A549 (cell line): ENCODE measurements at regions not wholly inside any gene's neighbourhood (a gene's known extent, or its start where the extent isn't known, plus 50 kb on each side); places are given as distances from the start of the nearest gene placed in this dataset.

Experiments used
- ATAC-seq, 2 experiments: fragments of 200-7000 bp in 1 of 2; fragments of >200 bp in 1 of 2; cut with Nextera tagmentation in 1 of 2; cut with Tn5 transposase in 1 of 2; 3 replicates each; pipeline versions ENCODE4 v1.8.0 to v1.9.1; 2018 to 2020; ENCODE audit warnings: mild to moderate bottlenecking in 1 of 2, moderate library complexity in 1 of 2
- CTCF ChIA-PET: fragments of 300-600 bp; sonication (Branson Sonifier 250); formaldehyde crosslinking; extraction: SDS; loops from one replicate; lab custom pipeline; 2021; ENCODE audit warnings: antibody characterized with exemption, inconsistent platforms; lab: Yijun Ruan, JAX
- POLR2A ChIA-PET: fragments of 350-600 bp; formaldehyde crosslinking; extraction: SDS; loops from one replicate; lab custom pipeline; 2021; ENCODE audit warnings: antibody characterized with exemption, inconsistent platforms; lab: Yijun Ruan, JAX
- DNase-seq, 2 experiments: peaks; one replicate each; pipeline versions ENCODE4 v3.0.0 to v3.0.0-alpha.2; 2011 to 2016; ENCODE audit warnings: low read depth in 1 of 2, low spot score in 1 of 2
- FAIRE-seq: peaks from 2 replicates; lab custom pipeline; 2011; peaks lifted over from hg19 to GRCh38; lab: Jason Lieb, UNC
- H3K27ac ChIP-seq, 2 experiments: fragments of >200 bp; sonication (Bioruptor Twin); formaldehyde crosslinking; 3 replicates each; pipeline ENCODE4 v1.5.1; 2016 to 2017
- H3K4me1 ChIP-seq: fragments of >200 bp; sonication (Bioruptor Twin); formaldehyde crosslinking; 3 replicates; pipeline ENCODE4 v1.6.1; 2016
- H3K4me2 ChIP-seq: fragments of >200 bp; sonication (Bioruptor Twin); formaldehyde crosslinking; 3 replicates; pipeline ENCODE4 v1.6.1; 2016
- H3K4me3 ChIP-seq: fragments of >200 bp; sonication (Bioruptor Twin); formaldehyde crosslinking; 3 replicates; pipeline ENCODE4 v1.5.1; 2016
- H3K9me3 ChIP-seq: fragments of >200 bp; sonication (Bioruptor Twin); formaldehyde crosslinking; 3 replicates; pipeline ENCODE4 v1.6.1; 2016
- BHLHE40 ChIP-seq: IDR thresholded peaks from 2 replicates; pipeline ENCODE4 v1.6.1; 2012; ENCODE audit warnings: low read depth, low read length, inconsistent platforms
- CBX2 ChIP-seq: fragments of 200-600 bp; sonication (generic); IDR thresholded peaks from 2 replicates; pipeline ENCODE4 v1.6.1; 2016; ENCODE audit warnings: low read depth, mild to moderate bottlenecking, borderline replicate concordance
- CBX8 ChIP-seq: fragments of 200-600 bp; sonication (generic); IDR thresholded peaks from 2 replicates; pipeline ENCODE4 v1.6.1; 2016
- CEBPB ChIP-seq, 2 experiments: fragments of >200 bp in 1 of 2; sonication (Bioruptor Twin) in 1 of 2; formaldehyde crosslinking in 1 of 2; IDR thresholded peaks; 2 replicates each; pipeline ENCODE4 v1.6.1; 2012 to 2016
- CHD4 ChIP-seq: fragments of 200-600 bp; sonication (generic); IDR thresholded peaks from 2 replicates; pipeline ENCODE4 v1.6.1; 2016; ENCODE audit warnings: antibody characterized with exemption, mild to moderate bottlenecking, borderline replicate concordance
- EHF ChIP-seq: fragments of 250-450 bp; sonication (Bioruptor Pico); IDR thresholded peaks from 2 replicates; pipeline ENCODE4 v1.5.0; 2020; ENCODE audit warnings: mild to moderate bottlenecking
- EP300 ChIP-seq, 2 experiments: fragments of >200 bp; sonication (Bioruptor Twin); formaldehyde crosslinking; IDR thresholded peaks; 2 replicates in 1 of 2; 3 replicates in 1 of 2; pipeline ENCODE4 v1.6.1; 2016 to 2017
- FOSL2 ChIP-seq, 2 experiments: fragments of 450-650 bp in 1 of 2; fragments of >200 bp in 1 of 2; sonication (Bioruptor Twin) in 1 of 2; formaldehyde crosslinking; IDR thresholded peaks; 2 replicates each; pipeline versions ENCODE4 v1.5.0 to v1.6.1; 2016 to 2020; ENCODE audit warnings: mild to moderate bottlenecking in 1 of 2, moderate library complexity in 1 of 2
- GATA3 ChIP-seq: IDR thresholded peaks from 2 replicates; pipeline ENCODE4 v1.6.1; 2012; ENCODE audit warnings: borderline replicate concordance
- HOXB13 ChIP-seq: fragments of 250-450 bp; sonication (Bioruptor Pico); IDR thresholded peaks from 2 replicates; pipeline ENCODE4 v1.5.0; 2020; ENCODE audit warnings: low read depth, mild to moderate bottlenecking, moderate library complexity
- HOXB5 ChIP-seq: fragments of 250-450 bp; sonication (Bioruptor Pico); IDR thresholded peaks from 2 replicates; pipeline ENCODE4 v1.5.0; 2020; ENCODE audit warnings: mild to moderate bottlenecking, moderate library complexity
- JUNB ChIP-seq: fragments of >200 bp; sonication (Bioruptor Twin); formaldehyde crosslinking; IDR thresholded peaks from 2 replicates; pipeline ENCODE4 v1.6.1; 2016
- KDM1A ChIP-seq: fragments of 200-600 bp; sonication (generic); IDR thresholded peaks from 2 replicates; pipeline ENCODE4 v1.6.1; 2016; ENCODE audit warnings: low read depth, mild to moderate bottlenecking
- MAFK ChIP-seq: fragments of 450-650 bp; IDR thresholded peaks from 2 replicates; pipeline ENCODE4 v1.6.1; 2014; ENCODE audit not compliant: partially characterized antibody
- MYC ChIP-seq: IDR thresholded peaks from 2 replicates; pipeline ENCODE4 v1.6.1; 2012; ENCODE audit warnings: mild to moderate bottlenecking, inconsistent platforms, low read length, improper control_type of control experiment, borderline replicate concordance
- NPAS2 ChIP-seq: fragments of 250-450 bp; sonication (Bioruptor Pico); IDR thresholded peaks from 2 replicates; pipeline ENCODE4 v1.8.0; 2022; ENCODE audit warnings: mild to moderate bottlenecking, moderate library complexity, borderline replicate concordance
- NR3C1 ChIP-seq: fragments of >200 bp; sonication (Bioruptor Twin); formaldehyde crosslinking; IDR thresholded peaks from 3 replicates; pipeline ENCODE4 v1.6.1; 2017
- PBX3 ChIP-seq: IDR thresholded peaks from 2 replicates; pipeline ENCODE4 v1.6.1; 2012
- POLR2A ChIP-seq: IDR thresholded peaks from 2 replicates; pipeline ENCODE4 v1.6.1; 2012; ENCODE audit warnings: mild to moderate bottlenecking, low read length
- POLR2AphosphoS2 ChIP-seq: conservative IDR thresholded peaks from 2 replicates; pipeline ENCODE4 v1.6.1; 2012; ENCODE audit warnings: low read length, improper control_type of control experiment, inconsistent platforms
- RARB ChIP-seq: fragments of 250-450 bp; sonication (Bioruptor Pico); IDR thresholded peaks from 2 replicates; pipeline ENCODE4 v1.8.0; 2021; ENCODE audit warnings: mild to moderate bottlenecking, moderate library complexity
- RFX5 ChIP-seq: fragments of 450-650 bp; IDR thresholded peaks from 2 replicates; pipeline ENCODE4 v1.7.1; 2014; ENCODE audit warnings: antibody characterized with exemption, mild to moderate bottlenecking, moderate library complexity
- RNF2 ChIP-seq: fragments of 200-600 bp; sonication (generic); IDR thresholded peaks from 2 replicates; pipeline ENCODE4 v1.6.1; 2016; ENCODE audit warnings: low read depth, mild to moderate bottlenecking, antibody characterized with exemption, moderate library complexity, borderline replicate concordance
- TFCP2L1 ChIP-seq: fragments of 250-450 bp; sonication (Bioruptor Pico); IDR thresholded peaks from 2 replicates; pipeline ENCODE4 v1.5.0; 2021; ENCODE audit warnings: mild to moderate bottlenecking
- TP53 ChIP-seq: fragments of 250-450 bp; sonication (Bioruptor Pico); IDR thresholded peaks from 2 replicates; pipeline ENCODE4 v1.5.0; 2021; ENCODE audit warnings: mild to moderate bottlenecking, moderate library complexity
- ZFP36 ChIP-seq: fragments of 450-650 bp; IDR thresholded peaks from 2 replicates; pipeline ENCODE4 v1.6.1; 2014; ENCODE audit warnings: borderline replicate concordance; ENCODE audit not compliant: partially characterized antibody
- ZNF302 ChIP-seq: fragments of 250-450 bp; sonication (Bioruptor Pico); IDR thresholded peaks from 2 replicates; pipeline ENCODE4 v1.9.0; 2021; ENCODE audit warnings: inconsistent platforms, mild to moderate bottlenecking, moderate library complexity
- ZSCAN20 ChIP-seq: fragments of 250-450 bp; sonication (Bioruptor Pico); IDR thresholded peaks from 2 replicates; pipeline ENCODE4 v1.8.0; 2022; ENCODE audit warnings: mild to moderate bottlenecking, moderate library complexity
- WGBS: methylation state at CpG from one replicate; pipeline ENCODE4 v1.1.6; 2017; ENCODE audit errors: missing lambda C conversion rate; 5-methylcytosine and 5-hydroxymethylcytosine counted together
- TF ChIP-seq, protein P1 (sequence below): fragments of 200-600 bp; sonication (generic); IDR thresholded peaks from 2 replicates; pipeline ENCODE4 v1.6.1; 2016; ENCODE audit warnings: antibody characterized with exemption, mild to moderate bottlenecking, moderate library complexity
- TF ChIP-seq, protein P2 (sequence below): IDR thresholded peaks from 2 replicates; pipeline ENCODE4 v1.6.1; 2012
- TF ChIP-seq, protein P3 (sequence below): IDR thresholded peaks from 2 replicates; pipeline ENCODE4 v1.6.1; 2012; ENCODE audit warnings: low read depth, borderline replicate concordance

GRCh38 chr14:58850011-58850410 lies 212.2 kb downstream of the DACT1 start:
- Histone ChIP-seq H3K4me3 (no peak overlapping the region), H3K4me2 (no peak overlapping the region), H3K9me3 (no peaks in the 10 kb centered on the region), H3K27ac (no peak overlapping the region), H3K4me1 (no peaks in the 10 kb centered on the region)
- TF ChIP-seq GATA3 (no peak), HOXB5 (CRISPR knock-in tag) (no peak), BHLHE40 (no peak), HOXB13 (CRISPR knock-in tag) (no peak), KDM1A (no peak)
- FAIRE-seq = no peak
- ATAC-seq = no peak
- CTCF ChIA-PET = interaction anchor here (0.9 kb wide), 1 partner anchor 12 kb away, joined by 3 read pairs; no protein-coding TSS in a partner anchor
- WGBS = 21% methylated on average over 1 of the region's 1 CpG
- DNase-seq = no peak
- POLR2A ChIA-PET = no interaction called here

DNA sequence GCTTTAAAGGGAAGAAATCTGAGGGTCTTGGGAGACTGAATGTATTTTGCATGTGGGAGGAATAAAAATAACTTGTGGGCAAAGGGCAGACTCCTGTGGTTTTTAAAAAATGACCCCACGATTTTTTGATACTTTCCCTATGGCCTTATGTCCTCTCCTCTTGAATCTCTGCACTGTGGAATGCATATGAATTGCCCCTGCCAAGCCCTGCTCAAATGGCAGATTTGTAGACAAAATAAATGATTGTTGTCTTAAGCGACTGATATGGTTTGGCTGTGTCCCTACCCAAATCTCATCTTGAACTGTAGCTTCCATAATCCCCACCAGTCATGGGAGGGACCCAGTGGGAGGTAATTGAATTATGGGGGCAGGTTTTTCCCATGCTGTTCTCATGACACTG lies 223.8 kb downstream of the DACT1 start:
- no peak overlapping the region for H3K4me3 ChIP-seq
- ChIA-PET CTCF (interaction anchor here (0.6 to 1.4 kb wide), 3 partner anchors 12 to 419 kb away, joined by 3 to 4 read pairs (median 3); no protein-coding TSS in a partner anchor), POLR2A (no interaction called here)
- H3K4me2 ChIP-seq = no peak overlapping the region
- H3K9me3 ChIP-seq = peaks cover 8% of the 10 kb centered on the region; the same call in 1 of the 3 replicates
- no peaks in the 10 kb centered on the region for H3K4me1 ChIP-seq
- no peak overlapping the region for H3K27ac ChIP-seq
- FAIRE-seq = no peak
- no peak for ATAC-seq
- TF ChIP-seq EP300 (IDR thresholded peaks at IDR 0.05) (no peak), CBX8 (no peak), MYC (no peak), FOSL2 (IDR thresholded peaks at IDR 0.05) (no peak), FOSL2 (CRISPR knock-in tag; IDR thresholded peaks at IDR 0.05) (no peak), NR3C1 (no peak), CHD4 (no peak), RARB (CRISPR knock-in tag) (no peak), ZNF302 (no peak), CEBPB (IDR thresholded peaks at IDR 0.05) (no peak), JUNB (no peak), MAFK (no peak), NPAS2 (CRISPR knock-in tag) (no peak), ZFP36 (no peak), BHLHE40 (no peak)
- TF ChIP-seq, protein P1, sequence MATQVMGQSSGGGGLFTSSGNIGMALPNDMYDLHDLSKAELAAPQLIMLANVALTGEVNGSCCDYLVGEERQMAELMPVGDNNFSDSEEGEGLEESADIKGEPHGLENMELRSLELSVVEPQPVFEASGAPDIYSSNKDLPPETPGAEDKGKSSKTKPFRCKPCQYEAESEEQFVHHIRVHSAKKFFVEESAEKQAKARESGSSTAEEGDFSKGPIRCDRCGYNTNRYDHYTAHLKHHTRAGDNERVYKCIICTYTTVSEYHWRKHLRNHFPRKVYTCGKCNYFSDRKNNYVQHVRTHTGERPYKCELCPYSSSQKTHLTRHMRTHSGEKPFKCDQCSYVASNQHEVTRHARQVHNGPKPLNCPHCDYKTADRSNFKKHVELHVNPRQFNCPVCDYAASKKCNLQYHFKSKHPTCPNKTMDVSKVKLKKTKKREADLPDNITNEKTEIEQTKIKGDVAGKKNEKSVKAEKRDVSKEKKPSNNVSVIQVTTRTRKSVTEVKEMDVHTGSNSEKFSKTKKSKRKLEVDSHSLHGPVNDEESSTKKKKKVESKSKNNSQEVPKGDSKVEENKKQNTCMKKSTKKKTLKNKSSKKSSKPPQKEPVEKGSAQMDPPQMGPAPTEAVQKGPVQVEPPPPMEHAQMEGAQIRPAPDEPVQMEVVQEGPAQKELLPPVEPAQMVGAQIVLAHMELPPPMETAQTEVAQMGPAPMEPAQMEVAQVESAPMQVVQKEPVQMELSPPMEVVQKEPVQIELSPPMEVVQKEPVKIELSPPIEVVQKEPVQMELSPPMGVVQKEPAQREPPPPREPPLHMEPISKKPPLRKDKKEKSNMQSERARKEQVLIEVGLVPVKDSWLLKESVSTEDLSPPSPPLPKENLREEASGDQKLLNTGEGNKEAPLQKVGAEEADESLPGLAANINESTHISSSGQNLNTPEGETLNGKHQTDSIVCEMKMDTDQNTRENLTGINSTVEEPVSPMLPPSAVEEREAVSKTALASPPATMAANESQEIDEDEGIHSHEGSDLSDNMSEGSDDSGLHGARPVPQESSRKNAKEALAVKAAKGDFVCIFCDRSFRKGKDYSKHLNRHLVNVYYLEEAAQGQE = no peak
- no peak for DNase-seq
- WGBS = 13% methylated on average over 2 of the region's 2 CpGs

DNA sequence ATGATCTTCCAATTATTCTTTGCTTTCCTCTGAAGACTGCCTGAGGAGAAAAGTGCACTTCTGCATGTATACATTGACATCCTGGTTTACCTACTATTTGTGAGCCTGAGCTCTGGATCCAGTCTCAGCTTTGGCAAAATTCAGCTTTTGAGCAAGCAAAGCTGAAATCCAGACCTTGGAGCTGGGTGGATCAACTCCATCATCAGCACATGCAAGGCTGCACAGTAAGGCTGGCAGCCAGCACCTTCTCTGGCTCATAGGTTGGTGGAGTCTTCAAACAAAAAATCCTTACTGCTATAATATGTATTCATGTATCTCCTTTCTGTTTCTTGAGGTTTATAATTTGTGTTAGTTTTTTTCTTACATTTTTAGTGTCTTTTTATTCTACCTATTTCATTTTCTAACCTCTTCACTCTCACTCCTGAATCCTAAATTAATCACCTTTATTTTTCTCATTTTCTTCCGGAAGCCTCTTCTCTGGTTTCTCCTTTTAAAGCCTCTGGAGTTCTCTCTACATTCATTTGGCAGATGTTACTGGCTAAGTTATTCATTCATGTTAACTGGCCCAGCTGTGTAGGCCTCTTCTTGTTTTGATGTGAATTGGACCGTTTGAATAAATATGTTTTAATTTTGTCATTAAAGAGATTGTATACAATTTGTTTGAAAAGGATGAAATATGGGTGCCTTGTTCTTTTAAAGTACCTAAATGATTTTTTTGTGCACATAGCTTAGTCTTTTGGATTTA lies 224.8 kb downstream of the DACT1 start:
- no peaks in the 10 kb centered on the region for H3K4me1 ChIP-seq
- H3K27ac ChIP-seq = no peak overlapping the region
- no peak for FAIRE-seq
- no peak for ATAC-seq
- ChIA-PET CTCF (interaction anchor here (0.6 to 1.4 kb wide), 2 partner anchors 13 to 418 kb away, joined by 3 to 4 read pairs; no protein-coding TSS in a partner anchor), POLR2A (no interaction called here)
- no peak for DNase-seq
- H3K9me3 ChIP-seq = peaks cover 8% of the 10 kb centered on the region; the same call in 1 of the 3 replicates
- no peak overlapping the region for H3K4me3 ChIP-seq
- WGBS = 25% methylated on average over 2 of the region's 2 CpGs
- H3K4me2 ChIP-seq = no peak overlapping the region
- TF ChIP-seq MYC (no peak), BHLHE40 (no peak), EHF (CRISPR knock-in tag) (no peak), CBX2 (no peak), RNF2 (no peak), PBX3 (no peak), RARB (CRISPR knock-in tag) (no peak), ZSCAN20 (no peak), NR3C1 (no peak), TFCP2L1 (no peak), JUNB (no peak), HOXB5 (CRISPR knock-in tag) (no peak), POLR2A (no peak), TP53 (CRISPR knock-in tag) (no peak), POLR2AphosphoS2 (no peak), RFX5 (no peak)
- TF ChIP-seq, protein P2, sequence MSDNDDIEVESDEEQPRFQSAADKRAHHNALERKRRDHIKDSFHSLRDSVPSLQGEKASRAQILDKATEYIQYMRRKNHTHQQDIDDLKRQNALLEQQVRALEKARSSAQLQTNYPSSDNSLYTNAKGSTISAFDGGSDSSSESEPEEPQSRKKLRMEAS = no peak
- TF ChIP-seq, protein P3, sequence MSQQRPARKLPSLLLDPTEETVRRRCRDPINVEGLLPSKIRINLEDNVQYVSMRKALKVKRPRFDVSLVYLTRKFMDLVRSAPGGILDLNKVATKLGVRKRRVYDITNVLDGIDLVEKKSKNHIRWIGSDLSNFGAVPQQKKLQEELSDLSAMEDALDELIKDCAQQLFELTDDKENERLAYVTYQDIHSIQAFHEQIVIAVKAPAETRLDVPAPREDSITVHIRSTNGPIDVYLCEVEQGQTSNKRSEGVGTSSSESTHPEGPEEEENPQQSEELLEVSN = no peak
